Panc1 (cell line): ENCODE measurements at regions not wholly inside any gene's neighbourhood (a gene's known extent, or its start where the extent isn't known, plus 50 kb on each side); places are given as distances from the start of the nearest gene placed in this dataset.
"Not testable (repeated sequence)": the region's sequence is repeated elsewhere in the genome, so short reads cannot be mapped to it uniquely, and the experiment has no call there.

Experiments used
- ATAC-seq: fragments of 200-7000 bp; cut with Tn5 transposase; 2 replicates; pipeline ENCODE4 v1.9.1; 2020; ENCODE audit warnings: mild to moderate bottlenecking, moderate library complexity
- BruUV-seq: library from RNA; stranded (reverse); fragments of 400-500 nt; replicated peaks from 2 replicates; lab custom pipeline; 2021; lab: Mats Ljungman, UMichigan
- CTCF ChIA-PET: fragments of 300-600 bp; sonication (Branson Sonifier 250); formaldehyde crosslinking; loops from one replicate; lab custom pipeline; 2022; ENCODE audit warnings: antibody characterized with exemption; lab: Charles Lee
- POLR2A ChIA-PET: fragments of 300-600 bp; sonication (Branson Sonifier 250); formaldehyde crosslinking; loops from one replicate; lab custom pipeline; 2022; ENCODE audit warnings: antibody characterized with exemption; lab: Charles Lee
- DNase-seq: peaks from one replicate; pipeline ENCODE4 v3.0.0-alpha.2; 2010; ENCODE audit warnings: low read depth, low spot score
- H3K27ac ChIP-seq: 2 replicates; pipeline ENCODE4 v1.5.1; 2011; ENCODE audit warnings: mild to moderate bottlenecking, low read length, inconsistent platforms
- H3K27me3 ChIP-seq: fragments of 200-500 bp; sonication (Bioruptor generic); 2 replicates; pipeline ENCODE4 v1.6.0; 2014; ENCODE audit warnings: low read length, inconsistent platforms; ENCODE audit not compliant: control insufficient read depth, insufficient read depth
- H3K36me3 ChIP-seq: fragments of 200-500 bp; sonication (Bioruptor generic); 2 replicates; pipeline ENCODE4 v1.5.1; 2014; ENCODE audit warnings: inconsistent platforms, mild to moderate bottlenecking, low read length, moderate library complexity; ENCODE audit not compliant: control insufficient read depth, insufficient read depth
- H3K4me1 ChIP-seq: 2 replicates; pipeline ENCODE4 v1.5.1; 2011; ENCODE audit warnings: inconsistent platforms, mild to moderate bottlenecking, low read length, moderate library complexity; ENCODE audit not compliant: control insufficient read depth, insufficient read depth
- H3K4me3 ChIP-seq, 2 experiments: 2 replicates each; pipeline ENCODE4 v1.5.1; 2011 to 2012; ENCODE audit warnings: low read depth in 2 of 2, low read length in 2 of 2, mild to moderate bottlenecking in 2 of 2, inconsistent platforms in 1 of 2, moderate library complexity in 1 of 2
- H3K9me3 ChIP-seq: fragments of 200-500 bp; sonication (Bioruptor generic); 2 replicates; pipeline ENCODE4 v1.5.1; 2014; ENCODE audit warnings: low read depth, mild to moderate bottlenecking, inconsistent platforms, low read length, moderate library complexity; ENCODE audit not compliant: control insufficient read depth, insufficient read depth
- CTCF ChIP-seq: fragments of 450-650 bp; IDR thresholded peaks from 2 replicates; pipeline ENCODE4 v1.5.1; 2017; ENCODE audit warnings: mild to moderate bottlenecking
- POLR2AphosphoS5 ChIP-seq: IDR thresholded peaks from 2 replicates; pipeline ENCODE4 v1.6.1; 2012; ENCODE audit warnings: mild to moderate bottlenecking, low read depth, low read length, moderate library complexity
- REST ChIP-seq, 2 experiments: IDR thresholded peaks; 2 replicates each; pipeline ENCODE4 v1.6.1; 2011 to 2012; ENCODE audit warnings: low read depth in 2 of 2, control low read depth in 1 of 2, low read length in 1 of 2, mild to moderate bottlenecking in 1 of 2, moderate library complexity in 1 of 2; ENCODE audit not compliant: insufficient read depth in 1 of 2
- SIN3A ChIP-seq: IDR thresholded peaks from 2 replicates; pipeline ENCODE4 v1.6.1; 2012; ENCODE audit warnings: low read depth, mild to moderate bottlenecking, low read length, moderate library complexity, borderline replicate concordance; ENCODE audit not compliant: insufficient read depth
- TCF7L2 ChIP-seq: IDR thresholded peaks from 2 replicates; pipeline ENCODE4 v1.6.1; 2011; ENCODE audit warnings: mild to moderate bottlenecking, low read depth, low read length, inconsistent platforms
- in situ Hi-C: cut with HindIII; loops from 2 replicates; pipeline ENCODE4 v1.10.0; 2016; ENCODE audit warnings: low sequenced_read_pairs, low pct_unique_long_range_greater_than_20kb
- intact Hi-C: fragments of 100-400 bp; cut with micrococcal nuclease; formaldehyde crosslinking; loops from one replicate; pipeline ENCODE4 v1.10.0; 2022; ENCODE audit not compliant: unreplicated experiment

GRCh38 chr2:77867146-77867545 lies 345.0 kb upstream of the LRRTM4 start:
- ChIA-PET POLR2A (no interaction called here), CTCF (no interaction called here)
- Histone ChIP-seq H3K27me3 (no peaks in the 10 kb centered on the region), H3K9me3 (no peaks in the 10 kb centered on the region), H3K4me1 (no peaks in the 10 kb centered on the region), H3K4me3 (no peak overlapping the region), H3K36me3 (no peaks in the 10 kb centered on the region), H3K27ac (no peak overlapping the region)
- intact Hi-C loops = no loop called here
- ATAC-seq = no peak
- in situ Hi-C loops = no loop called here
- TF ChIP-seq SIN3A = no peak
- no peak for TF ChIP-seq POLR2AphosphoS5
- no peak for TF ChIP-seq CTCF
- no peak for TF ChIP-seq REST (IDR thresholded peaks at IDR 0.05; ENCODE audit: insufficient read depth in 1 of 2, low read depth in 2 of 2, low read length in 1 of 2)
- TF ChIP-seq TCF7L2 = no peak
- no peak for DNase-seq
- no TSS peak for BruUV-seq

GRCh38 chr2:77873506-77873905 lies 351.3 kb upstream of the LRRTM4 start:
- Histone ChIP-seq H3K36me3 (no peaks in the 10 kb centered on the region), H3K4me3 (no peak overlapping the region), H3K4me1 (no peaks in the 10 kb centered on the region), H3K27me3 (no peaks in the 10 kb centered on the region), H3K9me3 (no peaks in the 10 kb centered on the region), H3K27ac (no peak overlapping the region)
- ATAC-seq = no peak
- intact Hi-C loops = no loop called here
- no peak for DNase-seq
- BruUV-seq = no TSS peak
- ChIA-PET POLR2A (no interaction called here), CTCF (no interaction called here)
- TF ChIP-seq REST (IDR thresholded peaks at IDR 0.05; ENCODE audit: insufficient read depth in 1 of 2, low read depth in 2 of 2, low read length in 1 of 2) (no peak), POLR2AphosphoS5 (no peak), TCF7L2 (no peak), SIN3A (no peak), CTCF (no peak)
- in situ Hi-C loops = no loop called here

GRCh38 chr2:77900211-77900610 lies 378.0 kb upstream of the LRRTM4 start:
- POLR2A ChIA-PET, CTCF ChIA-PET, H3K36me3 ChIP-seq, ATAC-seq, intact Hi-C loops, H3K27ac ChIP-seq, H3K4me3 ChIP-seq, DNase-seq, H3K27me3 ChIP-seq, BruUV-seq, H3K4me1 ChIP-seq, in situ Hi-C loops, H3K9me3 ChIP-seq: not testable (repeated sequence)
